SK-N-SH (cell line): ENCODE measurements at regions not wholly inside any gene's neighbourhood (a gene's known extent, or its start where the extent isn't known, plus 50 kb on each side); places are given as distances from the start of the nearest gene placed in this dataset.

Source experiments
- CTCF ChIP-seq: fragments of 200-600 bp; sonication (generic); IDR thresholded peaks from 2 replicates; pipeline ENCODE4 v1.6.1; 2017; ENCODE audit warnings: antibody characterized with exemption, mild to moderate bottlenecking, moderate library complexity
- EZH2phosphoT487 ChIP-seq: fragments of 200-600 bp; sonication (generic); IDR thresholded peaks from 2 replicates; pipeline ENCODE4 v1.6.1; 2017; ENCODE audit warnings: low read depth, mixed run types, mild to moderate bottlenecking, antibody characterized with exemption, moderate library complexity, borderline replicate concordance
- FOXM1 ChIP-seq: IDR thresholded peaks from 2 replicates; pipeline ENCODE4 v1.4.0; 2012; ENCODE audit warnings: low read depth, mild to moderate bottlenecking
- GATA2 ChIP-seq: sonication (generic); formaldehyde crosslinking; IDR thresholded peaks from 2 replicates; pipeline ENCODE4 v1.5.0; 2020; ENCODE audit warnings: mild to moderate bottlenecking, missing genetic modification reagents
- IRF3 ChIP-seq: fragments of 150-350 bp; IDR thresholded peaks from 2 replicates; pipeline ENCODE4 v1.6.1; 2016; ENCODE audit warnings: mild to moderate bottlenecking, low read depth, low read length
- MAX ChIP-seq: IDR thresholded peaks from 2 replicates; pipeline ENCODE4 v1.4.0; 2012; ENCODE audit warnings: low read depth
- NFIC ChIP-seq: IDR thresholded peaks from 2 replicates; pipeline ENCODE4 v1.4.0; 2012; ENCODE audit warnings: borderline replicate concordance
- POLR2AphosphoS5 ChIP-seq: IDR thresholded peaks from 2 replicates; pipeline ENCODE4 v1.6.1; 2012; ENCODE audit warnings: low read depth, low read length
- RAD21 ChIP-seq: IDR thresholded peaks from 2 replicates; pipeline ENCODE4 v1.6.1; 2012; ENCODE audit warnings: mild to moderate bottlenecking, low read length
- REST ChIP-seq: IDR thresholded peaks from 2 replicates; pipeline ENCODE4 v1.6.1; 2012; ENCODE audit warnings: mild to moderate bottlenecking, low read depth, low read length, moderate library complexity
- SIN3A ChIP-seq: IDR thresholded peaks from 2 replicates; pipeline ENCODE4 v1.6.1; 2012; ENCODE audit warnings: low read depth, mild to moderate bottlenecking, low read length, moderate library complexity, borderline replicate concordance
- TAF1 ChIP-seq: IDR thresholded peaks from 2 replicates; pipeline ENCODE4 v1.6.1; 2012; ENCODE audit warnings: low read depth, mild to moderate bottlenecking, low read length, moderate library complexity, borderline replicate concordance
- TCF12 ChIP-seq: IDR thresholded peaks from 2 replicates; pipeline ENCODE4 v1.4.0; 2012
- TF ChIP-seq, protein P1 (sequence below): IDR thresholded peaks from 2 replicates; pipeline ENCODE4 v1.4.0; 2012; ENCODE audit warnings: low read depth, borderline replicate concordance

GRCh38 chr17:43330876-43331639, 67.7 kb upstream of the ARL4D start:
- TF ChIP-seq EZH2phosphoT487 (no peak), IRF3 (no peak), MAX (no peak), NFIC (no peak), TAF1 (no peak), CTCF (no peak), FOXM1 (no peak), POLR2AphosphoS5 (no peak), RAD21 (no peak), REST (no peak), SIN3A (no peak), GATA2 (CRISPR knock-in tag) (no peak), TCF12 (no peak)
- TF ChIP-seq, protein P1, sequence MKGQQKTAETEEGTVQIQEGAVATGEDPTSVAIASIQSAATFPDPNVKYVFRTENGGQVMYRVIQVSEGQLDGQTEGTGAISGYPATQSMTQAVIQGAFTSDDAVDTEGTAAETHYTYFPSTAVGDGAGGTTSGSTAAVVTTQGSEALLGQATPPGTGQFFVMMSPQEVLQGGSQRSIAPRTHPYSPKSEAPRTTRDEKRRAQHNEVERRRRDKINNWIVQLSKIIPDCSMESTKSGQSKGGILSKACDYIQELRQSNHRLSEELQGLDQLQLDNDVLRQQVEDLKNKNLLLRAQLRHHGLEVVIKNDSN, result no peak
